ENCODE measurements at regions not wholly inside any gene's neighbourhood (a gene's known extent, or its start where the extent isn't known, plus 50 kb on each side); places are given as distances from the start of the nearest gene placed in this dataset.

DNA sequence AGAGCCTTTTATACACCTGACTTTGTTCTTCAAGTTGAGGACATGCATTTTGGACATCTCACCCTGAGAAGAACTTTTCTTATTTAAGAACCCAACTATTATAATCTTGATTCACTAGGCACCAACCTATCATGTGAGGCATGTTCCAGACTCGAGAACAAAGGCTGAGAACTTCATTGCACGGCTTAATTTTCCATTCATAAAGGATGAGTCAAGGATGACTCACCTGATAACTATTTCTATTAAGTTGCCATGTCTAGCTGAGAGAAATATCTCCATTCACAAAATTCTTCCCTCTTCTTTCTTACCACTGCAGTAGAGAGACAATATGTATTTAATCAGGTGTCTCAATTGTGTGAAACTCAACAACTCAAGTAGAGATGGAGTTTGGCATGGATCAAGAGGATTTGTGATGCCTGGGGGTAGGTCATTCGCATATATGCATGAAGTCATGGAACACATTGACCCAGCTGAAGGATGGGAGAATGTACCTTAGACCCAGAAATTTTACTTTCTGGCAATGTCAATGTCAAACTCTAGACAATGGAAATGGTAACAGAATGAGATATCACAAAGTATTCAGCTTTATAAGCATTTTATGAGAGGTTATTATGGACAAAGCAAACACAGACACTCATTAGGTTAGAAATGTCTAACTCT lies 173.2 kb upstream of the PRNP start:
- TF ChIP-seq POLR2A (IDR thresholded peaks at IDR 0.05) = no peak
- TF ChIP-seq, protein P1, sequence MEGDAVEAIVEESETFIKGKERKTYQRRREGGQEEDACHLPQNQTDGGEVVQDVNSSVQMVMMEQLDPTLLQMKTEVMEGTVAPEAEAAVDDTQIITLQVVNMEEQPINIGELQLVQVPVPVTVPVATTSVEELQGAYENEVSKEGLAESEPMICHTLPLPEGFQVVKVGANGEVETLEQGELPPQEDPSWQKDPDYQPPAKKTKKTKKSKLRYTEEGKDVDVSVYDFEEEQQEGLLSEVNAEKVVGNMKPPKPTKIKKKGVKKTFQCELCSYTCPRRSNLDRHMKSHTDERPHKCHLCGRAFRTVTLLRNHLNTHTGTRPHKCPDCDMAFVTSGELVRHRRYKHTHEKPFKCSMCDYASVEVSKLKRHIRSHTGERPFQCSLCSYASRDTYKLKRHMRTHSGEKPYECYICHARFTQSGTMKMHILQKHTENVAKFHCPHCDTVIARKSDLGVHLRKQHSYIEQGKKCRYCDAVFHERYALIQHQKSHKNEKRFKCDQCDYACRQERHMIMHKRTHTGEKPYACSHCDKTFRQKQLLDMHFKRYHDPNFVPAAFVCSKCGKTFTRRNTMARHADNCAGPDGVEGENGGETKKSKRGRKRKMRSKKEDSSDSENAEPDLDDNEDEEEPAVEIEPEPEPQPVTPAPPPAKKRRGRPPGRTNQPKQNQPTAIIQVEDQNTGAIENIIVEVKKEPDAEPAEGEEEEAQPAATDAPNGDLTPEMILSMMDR (IDR thresholded peaks at IDR 0.05) = no peak

Data from lower leg skin (tissue), 3 donors.